Superior temporal gyrus (tissue), 1 donor: ENCODE measurements at regions not wholly inside any gene's neighbourhood (a gene's known extent, or its start where the extent isn't known, plus 50 kb on each side); places are given as distances from the start of the nearest gene placed in this dataset.
"Not testable (repeated sequence)": the region's sequence is repeated elsewhere in the genome, so short reads cannot be mapped to it uniquely, and the experiment has no call there.

Experiments
- DNase-seq: peaks from one replicate; pipeline ENCODE4 v3.0.0-alpha.2; 2016; ENCODE audit errors: extremely low spot score

GRCh38 chr20:1825938-1826445 is 69.2 kb upstream of the SIRPA start:
- no peak for DNase-seq

DNA sequence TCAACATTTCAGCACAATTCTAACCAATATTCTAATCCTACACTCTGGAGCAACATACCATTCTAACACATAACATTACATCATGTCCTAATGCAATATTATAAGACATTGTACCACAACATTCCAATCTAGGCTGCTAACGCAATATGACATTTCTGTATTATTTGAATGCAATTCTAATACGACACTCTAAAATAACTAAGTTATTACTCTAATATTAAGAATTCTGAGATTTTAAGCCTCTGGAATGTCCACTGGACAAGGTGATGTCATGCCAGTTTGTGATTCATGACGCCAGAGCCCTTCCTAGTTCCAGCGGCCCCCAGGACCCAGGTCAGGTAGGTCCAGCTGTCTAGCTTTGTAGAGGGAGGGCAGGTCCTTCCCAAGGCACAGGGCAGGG is 69.7 kb upstream of the SIRPA start:
- DNase-seq, result no peak

- no peak for DNase-seq
Observed at GRCh38 chr20:1824834-1825233, 70.4 kb upstream of the SIRPA start.

DNA sequence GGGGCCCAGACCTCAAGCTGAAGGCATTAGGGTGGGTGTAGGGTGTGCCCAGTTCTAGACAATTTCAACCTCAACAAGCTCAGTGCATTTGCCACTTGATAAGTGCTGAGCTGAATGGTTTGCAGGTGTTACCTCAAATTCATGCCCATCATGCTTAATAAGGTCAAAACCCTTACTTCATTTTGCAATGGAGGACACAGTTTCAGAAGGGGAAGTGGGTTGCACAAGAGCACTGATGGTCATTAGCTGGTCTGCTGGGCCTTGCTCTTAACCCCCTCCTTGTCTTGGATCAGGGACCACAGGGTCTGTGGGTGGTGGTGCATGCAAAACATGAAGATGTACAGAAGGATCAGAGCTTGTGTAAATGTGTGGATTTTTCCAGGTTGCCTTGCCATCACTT is 71.0 kb upstream of the SIRPA start:
- no peak for DNase-seq

DNA sequence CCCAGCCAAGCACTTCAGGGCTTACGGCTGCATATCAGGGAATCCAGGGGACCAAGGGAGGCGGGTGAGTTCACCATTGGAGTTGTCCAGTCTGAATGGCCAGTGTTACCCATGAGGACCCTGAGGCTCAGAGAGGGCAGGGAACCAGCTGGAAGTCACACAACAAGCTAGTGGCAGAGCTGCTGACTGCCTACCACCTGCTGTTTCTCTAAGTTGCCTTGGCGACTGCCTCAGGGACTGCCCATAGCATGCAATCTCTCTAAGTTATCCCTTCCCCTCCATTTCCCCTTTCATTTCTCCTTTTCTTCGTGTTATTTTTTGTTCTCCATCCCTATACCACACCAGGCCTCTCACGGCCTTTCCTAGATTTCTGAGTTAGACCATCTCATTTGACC is 71.8 kb upstream of the SIRPA start:
- no peak for DNase-seq

DNA sequence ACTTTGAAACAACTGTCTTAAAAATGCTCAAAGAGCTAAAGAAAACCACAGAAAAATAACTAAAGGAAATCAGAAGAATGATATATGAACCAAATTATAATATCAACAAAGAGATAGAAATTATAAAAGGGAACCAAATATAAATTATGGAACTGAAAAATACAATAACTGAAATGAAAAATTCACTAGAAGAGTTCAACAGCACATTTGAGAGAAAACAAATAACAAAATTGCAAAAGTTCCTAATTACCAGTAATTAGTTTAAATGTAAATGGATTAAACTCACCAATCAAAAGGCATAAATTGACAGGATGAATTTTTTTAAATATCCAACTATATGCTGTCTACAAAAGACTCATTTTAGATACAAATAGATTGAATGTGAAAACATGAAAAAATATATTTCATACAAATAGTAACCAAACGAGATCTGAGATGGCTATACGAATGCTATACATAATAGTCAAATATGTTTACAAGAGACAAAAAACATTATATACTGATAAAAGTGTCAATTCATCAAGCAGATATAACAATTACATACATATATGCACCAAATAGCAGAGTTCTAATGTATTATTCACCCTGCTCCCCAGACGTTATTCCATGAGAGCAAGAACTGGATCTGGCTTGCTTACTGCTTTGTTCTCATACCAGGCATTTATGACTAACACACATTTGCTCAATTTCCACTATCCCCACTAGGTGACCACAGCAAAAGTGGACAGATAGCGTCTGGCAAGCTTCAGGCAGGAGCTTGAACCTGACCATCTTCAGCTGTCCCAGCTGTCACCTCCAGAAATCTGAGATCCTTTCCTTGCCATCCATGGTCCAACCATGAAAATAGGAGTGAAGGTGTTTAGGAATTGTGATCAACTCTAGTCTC is 72.4 kb upstream of the SIRPA start:
- DNase-seq, result no peak

- no peak for DNase-seq
Observed at GRCh38 chr20:1820138-1821079, 74.8 kb upstream of the SIRPA start.

GRCh38 chr20:1819311-1820137 is 75.7 kb upstream of the SIRPA start:
- DNase-seq, result peak; percentile 66

DNA sequence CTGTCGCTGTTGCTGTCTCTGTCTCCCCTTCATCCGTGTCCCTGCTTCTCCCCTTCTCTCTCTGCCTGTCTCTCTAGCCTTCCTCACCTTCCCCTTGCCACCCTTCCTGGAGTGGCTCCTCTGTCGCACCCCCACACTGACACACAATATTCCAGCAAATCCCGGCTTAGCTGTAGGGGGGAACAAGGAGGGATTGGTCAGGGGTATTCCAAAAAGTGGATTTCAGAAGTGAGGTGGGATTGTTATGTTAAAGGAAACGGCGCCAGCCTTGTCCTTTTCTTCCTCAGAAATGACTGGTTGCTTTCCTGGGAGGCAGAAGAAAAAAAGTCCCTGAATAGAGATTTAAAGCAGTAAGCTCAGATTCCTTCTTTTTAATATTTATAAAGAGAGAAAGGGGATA is 76.3 kb upstream of the SIRPA start:
- DNase-seq, result no peak

GRCh38 chr20:1818247-1818840 is 76.9 kb upstream of the SIRPA start:
- no peak for DNase-seq

DNA sequence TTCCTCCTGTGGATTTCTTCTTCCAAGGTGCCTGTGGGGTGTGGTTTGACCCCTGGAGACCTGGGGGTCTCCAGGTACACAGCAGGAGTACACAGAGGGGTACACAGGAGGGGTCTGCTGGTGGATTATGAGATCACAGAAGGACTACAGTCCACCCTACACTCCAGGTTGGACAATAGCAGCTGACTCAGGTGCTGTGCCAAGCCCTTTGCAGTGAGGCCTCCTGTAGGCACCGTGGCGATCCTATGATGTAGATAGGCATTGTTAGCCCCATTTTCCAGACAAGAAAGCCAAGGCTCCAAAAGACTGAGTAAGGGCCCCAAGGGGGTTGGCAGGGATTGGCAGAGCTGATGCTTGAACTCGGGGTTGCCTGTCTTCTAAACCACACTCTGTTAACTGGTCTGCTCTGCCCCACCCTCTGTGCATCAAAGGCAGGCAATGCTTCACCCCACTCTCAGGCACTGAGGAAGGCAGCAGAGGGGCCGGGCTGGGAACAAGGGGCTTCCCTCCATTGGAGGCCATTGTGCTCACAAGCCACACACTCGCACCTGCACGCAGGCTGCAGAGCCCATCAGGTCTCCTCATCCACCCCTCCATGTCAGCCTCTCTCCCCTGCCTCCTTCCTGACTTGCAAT is 77.5 kb upstream of the SIRPA start:
- DNase-seq, result no peak

DNA sequence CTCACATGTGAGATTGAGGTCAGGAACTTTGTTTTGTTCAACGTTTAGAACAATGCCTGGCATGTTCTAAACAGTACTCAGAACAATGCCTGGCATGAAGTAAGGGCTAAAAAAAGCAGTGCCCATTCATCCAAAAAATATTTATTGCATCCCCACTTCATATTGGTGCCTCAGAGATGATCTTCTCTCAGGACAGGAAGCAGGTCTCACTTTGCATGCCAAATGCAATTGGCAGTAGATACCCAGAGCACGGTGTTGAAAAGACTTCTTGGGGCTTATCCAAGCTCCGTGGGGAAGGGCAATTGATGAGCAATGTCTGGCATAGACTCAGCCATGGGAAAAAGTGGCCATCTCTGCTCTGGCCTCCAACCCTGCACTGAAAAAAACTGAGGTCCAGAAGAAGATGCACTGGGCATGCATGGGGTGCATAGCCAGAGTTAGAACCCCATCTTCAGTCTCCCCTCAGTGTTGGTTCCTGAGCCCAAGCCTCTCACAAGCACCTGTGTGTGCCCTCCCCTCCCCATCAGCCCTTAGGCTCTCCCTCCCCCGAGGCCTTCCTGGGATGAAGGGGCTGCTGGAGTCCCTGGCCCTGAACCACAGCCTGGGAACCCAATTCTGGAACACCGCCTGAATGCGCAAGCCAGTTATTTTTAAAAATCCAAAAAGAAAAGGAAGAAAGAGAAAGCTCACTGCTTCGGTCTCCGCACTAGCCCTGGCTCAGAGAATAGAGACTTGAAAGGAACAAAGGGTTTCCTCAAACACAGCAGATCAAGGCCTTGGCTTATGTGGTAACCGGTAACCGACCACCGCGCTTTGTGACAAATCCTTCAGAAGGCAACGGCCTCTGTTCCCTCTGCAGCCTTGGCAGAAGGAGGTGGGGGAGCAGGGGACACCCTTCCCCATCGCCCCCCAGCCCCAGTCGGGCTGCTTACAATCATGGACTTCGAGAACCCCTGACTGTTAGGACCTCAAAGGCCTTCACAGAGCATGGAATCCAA is 78.5 kb upstream of the SIRPA start:
- DNase-seq, result peak; percentile 93

DNA sequence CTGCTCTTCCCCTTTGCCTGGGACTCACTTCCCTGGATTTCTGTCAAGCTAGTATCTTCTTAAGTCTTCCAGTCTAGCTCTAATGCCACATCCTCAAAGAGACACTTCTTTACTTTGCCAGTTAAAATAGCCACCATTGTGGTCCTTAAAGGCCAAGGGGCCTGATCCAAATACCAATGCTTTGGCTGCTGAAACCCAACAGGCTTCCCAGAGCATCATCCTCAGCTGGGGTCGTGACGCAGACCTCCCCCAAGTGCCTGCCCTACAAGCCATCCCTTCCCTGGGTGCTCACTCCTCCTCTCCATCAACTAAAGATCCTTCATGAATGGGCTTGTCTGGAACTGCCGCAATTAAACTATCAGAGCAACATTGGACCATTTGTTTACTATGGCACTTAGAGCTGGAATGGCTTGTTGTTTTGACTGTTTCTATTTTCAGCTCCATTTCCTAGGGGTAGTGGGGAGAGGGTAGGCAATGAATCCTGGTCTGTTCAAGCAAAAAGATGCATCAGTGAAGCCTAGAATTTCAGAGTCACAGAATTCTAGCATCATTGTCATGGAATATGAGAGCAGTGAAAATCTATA is 79.6 kb upstream of the SIRPA start:
- DNase-seq, result peak; percentile 84

- not testable (repeated sequence) for DNase-seq
Observed at GRCh38 chr20:1814861-1815260, 80.3 kb upstream of the SIRPA start.

GRCh38 chr20:1813674-1814635 is 81.3 kb upstream of the SIRPA start:
- DNase-seq, result no peak

- no peak for DNase-seq
Observed at GRCh38 chr20:1813101-1813529, 82.1 kb upstream of the SIRPA start.

GRCh38 chr20:1811621-1812498 is 83.3 kb upstream of the SIRPA start:
- DNase-seq, result peak; percentile 62
